ENCODE measurements at regions not wholly inside any gene's neighbourhood (a gene's known extent, or its start where the extent isn't known, plus 50 kb on each side); places are given as distances from the start of the nearest gene placed in this dataset.
"Not testable (repeated sequence)": the region's sequence is repeated elsewhere in the genome, so short reads cannot be mapped to it uniquely, and the experiment has no call there.

DNA sequence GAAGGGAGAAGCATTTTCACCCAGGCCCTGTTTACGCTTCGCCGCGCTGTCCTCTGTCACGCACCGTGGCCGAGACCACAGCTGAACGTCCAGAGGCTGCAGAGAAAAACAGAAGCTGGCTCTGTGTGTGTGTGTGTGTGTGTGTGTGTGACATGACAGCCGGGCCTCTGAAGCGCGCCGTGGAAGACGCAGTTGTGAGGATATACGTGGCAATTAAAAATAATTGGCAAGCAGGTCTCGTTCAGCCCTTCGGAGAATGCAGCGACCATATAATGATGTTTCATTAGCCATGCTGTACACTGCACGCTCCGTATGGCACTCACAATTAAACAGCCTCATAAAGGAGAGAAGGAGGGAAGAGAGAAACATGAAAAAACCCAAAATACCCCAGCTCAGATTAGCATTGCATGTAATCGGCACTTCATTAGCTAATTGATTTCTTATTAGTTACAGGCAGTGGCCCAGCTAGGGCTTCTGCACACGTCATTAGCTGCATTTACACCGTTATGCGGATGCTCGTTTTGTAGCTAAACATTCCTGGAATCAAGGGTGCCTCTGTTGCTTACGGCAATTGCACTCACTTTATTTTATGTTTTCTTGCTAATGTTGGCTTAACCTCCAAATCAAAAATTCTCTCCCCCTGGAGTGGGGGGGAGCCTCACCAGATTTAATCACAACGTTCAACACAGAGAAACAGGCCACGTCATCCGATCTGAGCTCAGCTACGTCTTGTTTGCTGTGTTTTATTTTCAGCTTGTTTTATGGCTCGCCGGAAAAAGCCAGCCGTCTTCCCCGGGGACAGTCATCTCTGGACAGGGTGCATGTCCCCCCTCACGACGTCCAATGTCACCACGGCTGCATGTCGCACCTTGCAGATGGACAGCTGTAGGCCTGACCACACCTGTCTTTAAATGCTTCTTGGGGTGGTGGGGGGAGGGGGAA lies 74.6 kb upstream of the SHOX start:
- no peak for DNase-seq (ENCODE audit: low spot score)

DNA sequence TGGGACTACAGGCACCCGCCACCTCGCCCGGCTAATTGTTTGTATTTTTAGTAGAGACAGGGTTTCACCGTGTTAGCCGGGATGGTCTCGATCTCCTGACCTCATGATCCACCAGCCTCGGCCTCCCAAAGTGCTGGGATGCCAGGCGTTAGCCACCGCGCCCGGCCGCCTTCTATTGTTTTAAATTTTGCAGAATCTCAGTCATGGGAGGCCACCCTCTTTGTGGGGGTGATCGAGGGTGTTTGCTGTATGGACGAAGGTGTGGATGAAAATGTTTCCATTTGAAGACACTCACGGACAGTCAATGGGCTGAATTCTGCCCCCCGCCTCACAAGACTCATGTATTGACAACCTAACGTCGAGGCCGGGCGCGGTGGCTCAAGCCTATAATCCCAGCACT lies 73.0 kb upstream of the SHOX start:
- not testable (repeated sequence) for DNase-seq (ENCODE audit: low spot score)

DNA sequence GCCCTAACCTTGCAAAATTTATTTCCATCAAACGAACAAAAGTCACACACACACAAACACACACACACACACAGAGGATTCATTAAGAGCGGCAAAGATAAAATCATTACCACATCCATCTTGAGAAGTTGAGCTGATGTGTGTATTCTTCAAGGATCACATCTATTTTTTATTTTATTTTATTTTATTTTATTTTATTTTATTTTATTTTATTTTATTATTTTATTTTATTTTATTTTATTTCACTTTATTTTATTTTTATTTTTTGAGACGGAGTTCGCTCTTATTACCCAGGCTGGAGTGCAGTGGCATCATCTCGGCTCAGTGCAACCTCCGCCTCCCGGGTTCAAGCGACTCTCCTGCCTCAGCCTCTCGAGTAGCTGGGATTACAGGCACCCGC lies 71.3 kb upstream of the SHOX start:
- not testable (repeated sequence) for DNase-seq (ENCODE audit: low spot score)

DNA sequence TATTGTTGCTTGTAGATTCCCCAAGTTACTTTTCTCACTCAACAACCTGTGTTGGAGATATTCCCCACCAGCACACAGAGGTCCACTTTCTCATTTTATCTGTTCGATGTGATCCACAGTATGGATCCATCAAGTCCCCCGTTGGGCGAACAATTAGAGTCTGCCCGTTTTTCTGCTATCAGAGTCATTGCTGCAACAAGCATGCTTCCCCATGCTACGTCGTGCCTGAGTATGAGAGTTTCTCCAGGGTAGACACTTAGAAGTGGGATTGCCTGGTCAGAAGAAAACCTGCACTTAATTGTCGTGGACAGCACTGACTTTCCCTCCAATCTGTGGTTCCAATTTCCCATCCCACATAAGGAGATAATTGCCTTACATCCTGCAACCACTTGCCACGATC lies 62.7 kb upstream of the SHOX start:
- DNase-seq (ENCODE audit: low spot score), result no peak

DNA sequence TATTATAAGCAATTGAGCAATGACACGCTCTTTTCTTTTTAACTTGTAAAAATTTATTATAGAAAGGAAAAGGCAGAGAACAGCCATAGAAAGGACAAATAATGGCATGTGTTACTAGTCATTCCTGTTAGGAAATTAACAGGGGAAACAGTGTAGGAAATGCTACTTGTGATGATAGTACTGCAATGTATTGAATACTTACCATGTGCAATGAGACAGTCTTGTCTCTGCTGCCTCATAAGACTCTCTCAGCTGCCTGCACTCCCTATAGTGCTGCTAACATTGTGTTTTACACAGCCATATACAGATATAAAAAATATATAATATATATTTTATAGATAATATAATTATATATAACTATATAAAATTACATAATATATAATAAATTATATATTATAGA lies 62.3 kb upstream of the SHOX start:
- no peak for DNase-seq (ENCODE audit: low spot score)

DNA sequence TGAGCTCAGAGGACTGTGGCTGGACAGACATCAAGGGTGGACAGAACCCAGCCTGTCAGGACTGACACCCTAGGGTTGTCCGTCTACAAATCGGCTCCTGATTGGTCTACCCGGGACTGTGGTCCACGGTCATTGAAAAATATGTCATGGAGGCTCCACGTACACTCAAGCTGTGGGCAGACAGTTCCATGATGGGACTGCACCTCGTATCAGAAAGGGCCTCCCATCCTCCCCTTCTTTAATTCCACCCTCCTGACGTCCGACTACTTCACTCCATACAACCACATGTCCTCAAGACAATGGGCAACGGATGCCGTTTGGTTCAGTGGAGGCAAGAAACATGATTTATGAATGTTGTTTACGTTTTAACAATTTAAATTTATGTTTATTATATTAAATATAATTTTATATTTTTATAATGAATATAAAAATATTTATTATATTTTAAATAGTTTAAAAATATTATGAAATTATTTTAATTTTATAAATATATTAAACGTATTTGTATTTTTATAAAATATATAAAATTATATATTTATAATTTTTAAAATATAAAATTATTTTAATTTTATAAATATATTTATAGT lies 58.0 kb upstream of the SHOX start:
- DNase-seq (ENCODE audit: low spot score), result no peak

DNA sequence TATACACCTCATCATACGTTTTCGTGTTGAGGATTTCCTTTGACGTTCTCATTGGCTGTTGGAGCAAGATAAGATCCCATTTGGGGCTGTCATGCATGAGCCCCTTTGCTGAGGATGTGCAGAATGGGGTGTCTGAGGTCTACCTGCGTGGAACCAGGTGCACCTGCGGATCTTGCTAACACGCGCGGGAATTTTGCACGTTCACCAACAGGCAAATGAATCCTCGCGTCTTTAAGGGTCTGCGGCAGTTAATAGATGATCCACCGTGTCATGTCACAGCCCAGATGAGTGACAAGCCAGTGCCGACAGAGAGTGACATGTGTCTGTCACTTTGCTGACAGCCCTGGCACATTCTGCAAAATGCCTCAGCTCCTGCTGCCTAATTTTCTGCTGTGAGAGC lies 56.3 kb upstream of the SHOX start:
- no peak for DNase-seq (ENCODE audit: low spot score)

DNA sequence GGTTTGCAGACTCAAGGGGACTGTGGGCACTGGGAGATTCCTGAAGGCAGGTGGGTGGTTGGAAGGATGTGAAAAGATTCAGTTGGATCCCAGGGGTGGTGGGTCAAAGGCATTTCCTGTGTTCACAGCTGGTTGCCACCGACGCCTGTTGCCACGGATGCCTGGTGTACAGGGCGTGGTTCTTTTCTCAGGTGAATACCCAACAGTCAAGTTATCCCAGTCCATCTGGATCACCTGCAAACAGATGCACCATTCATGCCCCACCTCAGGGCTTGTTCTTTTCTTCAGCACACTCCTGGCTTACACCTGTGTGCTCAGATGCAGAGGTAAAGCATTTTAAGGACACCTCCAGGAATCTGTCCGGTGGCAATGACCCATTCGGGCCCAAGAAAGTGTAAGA lies 55.8 kb upstream of the SHOX start:
- no peak for DNase-seq (ENCODE audit: low spot score)

DNA sequence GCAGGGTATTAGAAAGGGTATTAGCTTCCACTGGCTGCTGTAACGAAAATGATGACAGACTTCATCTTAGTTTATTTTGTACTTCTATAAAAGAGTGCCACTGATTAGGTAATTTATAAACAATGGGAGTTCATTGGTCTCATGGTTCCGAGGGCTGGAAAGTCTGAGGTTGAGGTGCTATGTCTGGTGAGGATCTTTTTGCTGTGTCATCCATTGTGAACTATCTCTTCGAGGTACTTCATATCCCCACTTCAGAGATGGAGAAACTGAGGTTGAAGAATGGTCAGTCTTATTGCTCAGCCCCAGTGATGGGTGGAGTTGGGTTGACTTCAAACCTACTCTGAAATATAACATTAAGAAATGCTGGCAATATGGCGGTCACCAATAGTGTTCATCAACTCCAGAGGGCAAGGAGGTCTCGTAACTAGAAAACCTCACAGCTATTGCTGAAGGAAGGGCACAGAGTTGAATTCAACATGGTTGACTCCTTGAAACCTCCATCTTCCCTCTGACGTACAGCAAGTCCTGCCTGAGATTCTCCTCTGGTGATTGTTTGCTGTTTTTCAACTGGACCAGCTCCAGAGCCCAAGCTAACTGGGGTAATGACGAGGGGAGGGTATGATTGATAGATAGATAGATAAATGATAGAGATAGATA lies 53.6 kb upstream of the SHOX start:
- DNase-seq (ENCODE audit: low spot score), result no peak

DNA sequence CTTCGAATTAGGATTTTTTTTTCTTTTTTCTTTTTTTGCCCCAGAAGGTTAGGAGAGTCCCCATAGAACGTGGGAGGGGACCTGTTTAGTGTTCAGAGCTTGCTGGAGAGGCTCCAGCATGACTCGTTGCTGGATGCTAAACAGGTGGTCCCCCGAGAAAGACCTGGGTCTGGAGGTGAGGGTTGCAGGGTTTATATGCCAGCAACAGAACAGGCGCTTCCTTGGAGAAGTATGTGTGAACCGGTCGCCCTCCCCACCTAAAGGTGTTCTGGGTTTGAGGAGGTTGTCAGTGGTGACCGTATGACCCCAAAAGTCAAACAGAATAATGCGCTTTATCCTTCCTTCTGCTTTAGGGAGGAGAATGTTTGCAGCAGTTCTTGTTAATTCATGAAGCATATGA lies 52.1 kb upstream of the SHOX start:
- DNase-seq (ENCODE audit: low spot score), result no peak

DNA sequence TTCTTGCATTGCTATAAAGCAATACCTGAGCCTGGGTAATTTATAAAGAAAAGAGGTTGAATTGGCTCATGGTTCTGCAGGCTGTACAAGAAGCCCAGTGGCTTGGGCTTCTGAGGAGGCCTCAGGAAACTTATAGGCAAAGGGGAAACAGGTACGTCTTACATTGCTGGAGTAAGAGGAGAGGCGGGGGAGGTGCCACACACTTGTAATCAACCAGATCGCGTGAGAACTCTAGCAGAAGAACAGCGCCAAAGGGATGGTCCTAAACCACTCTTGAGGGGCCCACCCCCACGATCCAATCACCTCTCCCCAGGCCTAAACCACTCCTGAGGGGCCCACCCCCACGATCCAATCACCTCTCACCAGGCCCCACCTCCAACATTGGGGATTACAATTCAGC lies 50.6 kb upstream of the SHOX start:
- no peak for DNase-seq (ENCODE audit: low spot score)

All from RKO (cell line).